Fibroblast of mammary gland (primary cell): ENCODE measurements at regions not wholly inside any gene's neighbourhood (a gene's known extent, or its start where the extent isn't known, plus 50 kb on each side); places are given as distances from the start of the nearest gene placed in this dataset.
A peak's percentile ranks its signal among the peaks of the same experiment; 100 is the strongest.

Experiments used
- DNase-seq: peaks from one replicate; pipeline ENCODE4 v3.0.0-alpha.2; 2010; ENCODE audit warnings: low read depth
- H3K4me3 ChIP-seq: 2 replicates; pipeline ENCODE4 v1.5.1; 2011; ENCODE audit warnings: low read depth, mild to moderate bottlenecking, low read length, moderate library complexity; ENCODE audit not compliant: control insufficient read depth
- CTCF ChIP-seq: conservative IDR thresholded peaks from 2 replicates; pipeline ENCODE4 v1.5.1; 2011; ENCODE audit warnings: low read depth, low read length, inconsistent platforms; ENCODE audit not compliant: control insufficient read depth, insufficient read depth

- TF ChIP-seq CTCF, result no peak
- H3K4me3 ChIP-seq, result no peak overlapping the region
- no peak for DNase-seq
These were observed 370.2 kb downstream of the ARL4A start for GRCh38 chr7:13057462-13058200.

DNA sequence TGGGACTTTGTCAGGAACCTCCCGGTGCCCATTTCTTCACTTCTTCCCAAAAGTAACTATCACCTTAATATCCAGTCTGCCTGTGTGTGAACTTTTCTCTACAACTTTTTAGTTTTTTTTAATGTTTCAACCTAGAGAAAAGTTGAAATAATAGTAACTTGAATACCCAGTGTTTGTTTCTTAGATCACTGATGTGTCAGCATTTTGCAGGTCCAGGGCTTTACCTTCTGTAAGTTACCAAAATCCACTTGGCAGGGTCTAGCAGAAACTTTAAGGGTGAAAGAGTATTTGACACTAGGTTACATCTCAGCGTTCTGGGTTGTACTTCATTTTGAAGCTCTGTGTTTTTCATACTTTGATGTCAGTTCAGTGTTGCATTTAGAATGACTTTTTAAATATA lies 372.7 kb downstream of the ARL4A start:
- no peak for TF ChIP-seq CTCF
- H3K4me3 ChIP-seq, result no peak overlapping the region
- no peak for DNase-seq

DNA sequence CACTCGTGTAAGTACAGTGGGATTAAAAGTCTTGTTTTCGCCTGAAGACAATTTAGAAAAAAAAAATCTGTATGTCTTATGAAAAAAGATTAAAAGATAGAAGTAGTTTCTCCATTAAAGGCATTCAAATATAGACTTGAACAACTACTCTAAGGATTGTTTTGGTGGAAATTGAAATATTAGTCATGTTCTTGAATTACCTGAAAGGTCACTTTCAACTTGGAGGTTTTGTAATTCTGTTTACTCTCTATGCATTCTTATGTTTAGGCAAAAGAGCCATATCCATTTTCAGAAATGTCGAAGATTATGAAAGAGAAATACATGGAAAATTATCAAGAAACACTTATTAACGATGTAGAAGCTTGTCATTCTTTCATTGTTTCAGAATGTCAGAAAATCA lies 373.7 kb downstream of the ARL4A start:
- no peak overlapping the region for H3K4me3 ChIP-seq
- DNase-seq, result no peak
- TF ChIP-seq CTCF, result no peak

DNA sequence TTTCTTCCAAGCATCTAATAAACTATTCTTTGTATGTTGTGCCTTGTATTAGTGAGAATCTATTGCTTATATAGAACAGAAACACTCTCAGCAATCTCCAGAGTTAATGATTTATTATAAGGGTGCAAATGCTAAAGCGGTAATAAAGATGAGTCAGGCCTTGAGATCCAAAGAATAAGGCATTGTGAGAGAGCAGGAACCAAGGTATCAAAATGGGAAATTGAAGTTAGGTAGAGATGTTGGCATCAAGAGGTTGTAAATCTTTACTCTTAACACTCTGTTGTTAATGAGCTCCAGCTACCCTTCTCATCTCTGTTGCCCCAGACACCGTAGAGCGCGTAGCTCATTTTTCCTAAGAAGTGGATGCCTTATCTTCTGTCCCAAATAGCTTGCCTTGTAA lies 375.2 kb downstream of the ARL4A start:
- H3K4me3 ChIP-seq, result no peak overlapping the region
- no peak for TF ChIP-seq CTCF
- no peak for DNase-seq

DNA sequence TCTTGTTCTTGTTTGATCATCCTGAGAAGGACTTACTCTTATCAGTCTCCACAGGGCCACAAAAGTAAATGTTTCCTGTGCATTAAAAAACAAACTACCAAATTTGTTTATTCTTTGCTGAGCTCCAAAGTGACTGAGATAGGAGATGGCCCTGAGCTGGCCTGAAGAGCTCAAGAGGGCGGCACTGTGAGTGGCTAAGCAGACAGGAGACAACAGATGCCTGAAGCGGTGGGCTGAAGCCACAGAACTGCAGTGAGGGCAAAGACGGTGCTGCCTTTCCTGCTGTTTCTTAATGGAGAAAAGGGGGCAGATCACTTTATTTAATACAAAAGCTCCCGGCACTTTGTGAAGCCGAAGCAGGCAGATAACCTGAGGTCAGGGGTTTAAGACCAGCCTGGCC lies 379.6 kb downstream of the ARL4A start:
- TF ChIP-seq CTCF, result no peak
- no peak for DNase-seq
- H3K4me3 ChIP-seq, result no peak overlapping the region

DNA sequence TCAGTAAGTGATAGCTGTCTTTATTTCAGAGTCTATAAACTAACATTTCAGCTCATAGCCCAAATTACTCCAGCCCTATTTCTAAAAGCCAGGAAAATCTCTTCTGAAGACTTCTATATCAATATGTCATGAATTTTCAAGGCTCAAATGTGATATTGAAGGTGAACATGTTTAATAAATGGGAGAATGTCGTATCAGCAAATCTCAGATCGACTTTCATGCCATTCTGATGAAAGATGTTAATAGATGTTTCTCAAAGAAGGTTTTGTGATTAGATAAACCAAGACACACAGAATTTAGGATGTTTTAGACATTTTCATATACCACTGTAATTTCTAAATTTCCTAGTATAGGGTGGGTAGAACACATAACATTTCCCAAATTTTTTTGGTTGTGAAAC lies 380.6 kb downstream of the ARL4A start:
- no peak overlapping the region for H3K4me3 ChIP-seq
- TF ChIP-seq CTCF, result no peak
- DNase-seq, result no peak

DNA sequence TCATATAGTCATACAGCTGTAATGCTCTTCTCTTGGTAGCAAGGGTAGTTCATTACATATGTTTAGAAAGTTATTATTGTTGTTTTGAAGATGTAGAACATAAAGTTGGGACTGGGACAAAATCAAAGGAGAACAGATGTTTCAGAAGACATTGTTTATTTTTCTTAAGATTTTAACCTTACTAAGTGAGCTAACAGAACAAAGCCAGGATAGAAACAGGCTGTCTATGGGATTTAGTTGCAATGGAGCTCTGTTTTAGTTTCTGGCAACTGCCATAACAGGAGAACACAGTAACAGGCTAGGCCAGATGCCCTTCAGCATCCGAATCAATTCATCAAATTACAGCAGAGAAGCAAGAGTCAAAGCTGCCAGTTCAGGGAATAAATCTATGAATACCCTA lies 382.4 kb downstream of the ARL4A start:
- TF ChIP-seq CTCF, result no peak
- DNase-seq, result peak; percentile 51
- no peak overlapping the region for H3K4me3 ChIP-seq
